ENCODE measurements at regions not wholly inside any gene's neighbourhood (a gene's known extent, or its start where the extent isn't known, plus 50 kb on each side); places are given as distances from the start of the nearest gene placed in this dataset.
"Not testable (repeated sequence)": the region's sequence is repeated elsewhere in the genome, so short reads cannot be mapped to it uniquely, and the experiment has no call there.

DNA sequence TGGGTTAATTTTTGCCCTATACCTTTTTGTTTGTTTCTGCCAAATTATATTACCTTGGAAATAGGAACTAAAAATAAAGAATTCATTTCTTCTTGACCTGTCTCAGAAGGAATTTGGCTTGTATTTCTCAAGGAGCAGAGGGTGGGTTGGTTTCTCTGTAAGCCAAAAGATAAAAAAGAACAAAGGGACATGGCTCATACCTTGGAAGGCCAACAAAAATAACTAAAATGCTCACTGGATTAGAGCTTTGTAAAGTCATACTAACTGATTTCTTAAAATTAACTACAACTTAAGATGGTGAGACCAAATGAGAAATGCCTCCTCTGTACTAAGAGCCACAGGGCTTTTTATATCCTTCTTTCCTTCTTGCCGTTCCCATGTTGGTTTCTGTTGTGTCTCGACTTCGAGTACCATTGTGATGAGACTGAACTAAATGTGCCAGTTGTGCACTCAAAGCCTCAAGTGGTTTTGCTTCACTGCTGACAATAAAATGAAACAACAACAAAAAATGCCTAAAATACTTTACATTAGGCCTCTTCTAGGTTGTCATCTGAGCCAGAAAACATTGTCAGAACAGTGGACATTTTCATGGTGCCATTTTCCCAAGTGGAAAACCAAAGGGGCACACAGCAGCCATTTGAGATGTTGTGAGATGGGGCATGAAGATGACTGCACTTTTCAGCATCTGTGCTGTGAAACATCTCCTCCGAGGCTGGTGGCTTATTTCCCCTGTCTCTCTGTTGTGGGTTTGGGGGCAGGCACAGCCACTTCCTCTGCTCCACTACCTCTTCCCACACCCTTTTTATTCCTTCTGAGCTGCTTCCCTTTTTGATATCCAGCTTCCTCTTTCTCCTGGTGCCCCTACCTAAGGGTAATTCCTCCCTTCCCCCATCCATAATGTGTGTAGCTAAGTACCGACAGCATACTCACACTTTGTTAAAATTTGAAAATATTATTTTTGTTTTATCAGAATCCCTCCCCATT, 51.8 kb upstream of the AGR3 start:
- DNase-seq: no peak

DNA sequence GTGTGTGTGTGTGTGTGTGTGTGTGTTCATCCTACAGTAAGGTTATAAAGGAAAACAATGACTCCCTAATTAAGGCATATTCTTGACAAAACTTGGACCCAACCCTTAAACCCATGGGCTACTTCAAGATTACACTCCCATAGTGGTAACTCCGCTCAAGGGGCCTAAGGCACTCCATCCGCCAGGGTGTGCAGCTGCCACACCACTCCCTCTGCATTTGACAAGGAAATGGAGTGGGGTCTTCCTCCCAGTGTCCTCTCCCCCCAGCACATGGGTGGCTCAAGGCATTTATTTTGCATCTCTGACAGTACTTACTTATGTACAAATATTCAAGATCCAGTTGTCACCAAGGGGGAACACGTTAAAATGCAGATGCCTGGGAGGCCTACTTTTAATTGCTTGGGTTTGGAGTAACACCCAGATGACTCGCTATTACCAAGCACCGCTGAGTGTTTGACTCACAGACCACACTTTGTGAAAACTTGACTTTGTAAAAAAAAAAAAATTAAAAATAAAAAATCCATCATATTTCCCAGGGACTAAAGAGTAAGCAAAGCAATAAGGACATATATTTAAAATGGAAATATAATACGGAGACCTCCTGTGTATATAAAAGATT, 53.0 kb upstream of the AGR3 start:
- DNase-seq: no peak

DNA sequence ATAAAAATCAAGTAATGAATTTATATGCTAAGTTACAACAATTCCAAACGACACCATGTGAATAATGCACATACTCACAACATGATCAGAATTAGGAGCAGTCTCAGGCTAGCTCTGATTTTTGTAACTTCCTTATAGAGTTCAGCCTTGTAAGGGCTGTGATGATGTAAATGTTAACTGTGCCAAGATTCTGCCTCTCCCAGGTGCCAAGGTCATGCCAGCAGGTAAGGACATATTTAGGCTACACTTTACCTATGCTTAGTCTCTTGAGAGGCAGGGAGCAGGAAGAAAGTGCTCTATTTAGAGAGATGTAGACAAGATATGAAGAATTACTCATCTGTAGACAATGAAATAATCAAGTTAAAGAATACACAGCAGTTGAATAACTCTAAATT, 53.6 kb upstream of the AGR3 start:
- DNase-seq: no peak

DNA sequence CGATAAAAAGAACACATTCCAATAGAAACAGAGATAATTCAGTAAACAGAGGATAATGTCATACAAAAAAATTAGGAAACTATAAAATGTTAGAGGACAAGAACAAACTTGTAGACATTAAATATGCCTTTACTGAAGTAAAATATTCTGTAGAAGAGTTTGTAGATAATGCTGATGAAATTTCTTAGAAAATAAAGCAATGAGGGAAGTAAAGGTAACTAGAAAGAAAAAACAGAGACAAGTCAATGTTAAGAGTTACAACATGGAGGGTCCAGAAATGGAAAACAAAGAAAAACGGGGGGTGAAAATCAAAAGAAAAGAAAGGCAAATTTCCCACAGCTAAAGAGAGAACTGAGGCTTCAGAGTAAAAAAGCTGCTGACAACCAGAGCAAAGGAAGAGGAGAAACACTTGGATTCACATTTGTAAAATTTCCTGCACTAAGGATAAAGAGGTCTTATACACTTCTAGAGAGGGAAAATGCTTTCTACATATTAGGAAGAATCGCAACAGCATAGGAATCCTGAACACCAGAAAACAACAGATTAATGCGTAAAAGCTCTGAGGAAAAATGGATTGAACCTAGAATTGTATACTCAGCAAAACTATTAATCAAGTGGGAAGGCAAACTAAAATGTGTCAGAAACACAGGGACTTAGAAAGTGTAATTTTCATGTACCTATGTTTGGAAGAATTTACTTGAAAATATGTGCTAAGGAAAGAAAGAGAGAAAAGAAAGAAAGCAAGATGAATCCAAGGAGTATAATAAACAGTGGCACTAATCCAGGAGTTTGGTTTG, 55.0 kb upstream of the AGR3 start:
- no peak for DNase-seq

DNA sequence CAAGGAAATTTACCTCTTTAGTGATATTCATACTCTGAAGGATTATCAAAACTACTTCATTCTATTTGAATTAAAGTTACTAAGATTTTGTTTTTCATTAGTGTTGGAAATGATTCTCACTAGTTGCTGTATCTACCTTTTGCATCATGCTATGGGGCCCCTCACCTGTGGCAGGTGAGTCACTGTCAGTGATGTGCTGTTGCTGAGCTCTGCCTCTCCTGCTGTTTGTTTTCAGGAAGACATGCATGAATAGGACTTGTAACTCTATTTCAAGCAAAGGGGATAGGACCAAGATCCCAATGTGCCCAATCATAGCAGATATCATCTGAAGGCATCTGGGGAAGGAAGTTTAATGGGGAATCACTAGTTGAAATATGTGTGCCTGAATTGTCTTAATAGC, 57.4 kb upstream of the AGR3 start:
- DNase-seq: no peak

- DNase-seq: no peak
Observed at GRCh38 chr7:16940776-16941175, 59.0 kb upstream of the AGR3 start.

- DNase-seq: no peak
Observed at GRCh38 chr7:16942929-16943509, 61.2 kb upstream of the AGR3 start.

GRCh38 chr7:16944936-16945335, 63.2 kb upstream of the AGR3 start:
- DNase-seq: no peak

GRCh38 chr7:16945372-16945771, 63.6 kb upstream of the AGR3 start:
- DNase-seq: no peak

- DNase-seq: not testable (repeated sequence)
Observed at GRCh38 chr7:16948110-16948509, 66.3 kb upstream of the AGR3 start.

GRCh38 chr7:16951483-16952080, 69.8 kb upstream of the AGR3 start:
- DNase-seq: no peak

DNA sequence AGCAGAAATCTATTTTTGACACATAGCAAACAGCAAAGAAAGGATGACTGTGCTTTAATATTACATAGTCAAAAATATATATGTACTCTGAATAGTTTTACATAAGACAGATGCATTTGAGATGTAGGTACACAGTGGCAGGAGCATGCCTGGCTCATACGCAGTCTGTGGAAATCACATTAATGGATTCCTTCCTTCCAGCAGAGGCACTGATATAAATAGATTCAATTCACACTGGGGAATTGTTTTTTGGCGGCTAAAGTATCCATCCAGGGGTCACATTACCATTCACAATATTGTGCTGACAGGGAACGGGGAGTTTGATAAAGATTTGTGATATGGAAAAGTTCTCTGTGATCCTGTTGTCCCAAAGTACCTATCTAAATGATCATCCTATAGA, 72.5 kb upstream of the AGR3 start:
- no peak for DNase-seq

DNA sequence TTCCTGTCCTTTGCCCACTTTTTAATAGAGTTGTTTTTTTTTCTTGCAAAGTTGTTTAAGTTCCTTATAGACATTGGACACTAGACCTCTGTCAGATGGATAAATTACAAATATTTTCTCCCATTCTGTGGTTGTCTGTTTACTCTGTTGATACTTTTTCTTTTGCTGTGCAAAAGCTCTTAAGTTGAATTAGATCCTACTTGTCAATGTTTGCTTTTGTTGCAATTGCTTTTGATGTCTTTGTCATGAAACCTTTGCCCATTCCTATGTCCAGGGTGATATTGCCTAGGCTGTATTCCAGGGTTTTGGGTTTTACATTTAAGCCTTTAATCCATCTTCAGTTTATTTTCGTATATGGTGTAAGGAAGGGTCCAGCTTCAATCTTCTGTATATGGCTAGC, 76.9 kb upstream of the AGR3 start:
- DNase-seq: no peak

DNA sequence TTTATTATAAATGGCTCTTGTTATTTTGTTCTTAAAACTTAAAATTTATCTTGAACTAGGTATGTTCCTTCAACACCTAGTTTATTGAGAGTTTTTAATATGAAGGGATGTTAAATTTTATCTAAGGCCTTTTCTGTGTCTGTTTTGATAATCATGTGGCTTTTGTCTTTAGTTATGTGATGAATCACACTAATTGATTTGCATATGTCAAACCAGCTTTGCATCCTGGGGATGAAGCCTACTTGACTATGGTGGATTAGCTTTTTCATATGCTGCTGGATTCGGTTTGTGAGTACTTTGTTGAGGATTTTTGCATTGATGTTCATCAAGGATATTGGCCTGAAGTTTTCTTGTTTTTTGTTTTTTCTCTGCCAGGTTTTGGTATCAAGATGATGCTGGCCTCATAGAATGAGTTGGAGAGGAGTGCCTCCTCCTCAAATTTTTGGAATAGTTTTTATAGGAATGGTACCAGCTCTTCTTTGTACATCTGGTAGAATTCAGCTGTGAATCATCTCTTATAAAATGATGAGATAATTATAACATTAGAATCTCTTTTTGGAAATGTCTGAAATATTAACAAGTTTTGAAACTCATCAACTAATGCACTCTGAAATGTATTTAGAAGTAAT, 78.7 kb upstream of the AGR3 start:
- DNase-seq: no peak

GRCh38 chr7:16961641-16962040, 79.9 kb upstream of the AGR3 start:
- no peak for DNase-seq

GRCh38 chr7:16963044-16963443, 81.3 kb upstream of the AGR3 start:
- no peak for DNase-seq

DNA sequence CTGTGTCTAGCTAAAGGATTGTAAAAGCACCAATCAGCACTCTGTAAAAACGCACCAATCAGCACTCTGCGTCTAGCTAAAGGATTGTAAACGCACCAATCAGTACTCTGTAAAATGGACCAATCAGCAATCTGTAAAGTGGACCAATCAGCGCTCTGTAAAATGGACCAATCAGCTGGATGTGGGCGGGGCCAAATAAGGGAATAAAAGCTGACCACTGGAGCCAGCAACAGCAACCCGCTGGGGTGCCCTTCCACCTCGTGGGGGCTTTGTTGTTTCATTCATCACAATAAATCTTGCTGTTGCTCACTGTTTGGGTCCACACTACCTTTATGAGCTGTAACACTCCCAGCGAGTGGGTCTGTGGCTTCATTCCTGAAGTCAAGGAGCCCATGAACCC, 83.9 kb upstream of the AGR3 start:
- DNase-seq: not testable (repeated sequence)

GRCh38 chr7:16967300-16967811, 85.6 kb upstream of the AGR3 start:
- DNase-seq: no peak

GRCh38 chr7:16970732-16971482, 89.1 kb upstream of the AGR3 start:
- DNase-seq: no peak

- DNase-seq: no peak
Observed at GRCh38 chr7:16975712-16976111, 93.9 kb upstream of the AGR3 start.

Measured in NCI-H526 treated with DMSO at 0.1 percent for 48 hours (cell line).